Dendritic cell treated with granulocyte-macrophage colony-stimulating factor and Interleukin-4, amounts not matched to agents 40 ng/mL and 50 ng/mL, for 4 days (primary cell): ENCODE measurements at regions not wholly inside any gene's neighbourhood (a gene's known extent, or its start where the extent isn't known, plus 50 kb on each side); places are given as distances from the start of the nearest gene placed in this dataset.
"Not testable (repeated sequence)": the region's sequence is repeated elsewhere in the genome, so short reads cannot be mapped to it uniquely, and the experiment has no call there.

Experiments used
- H3K27ac Mint-ChIP-seq: one replicate; pipeline ENCODE4 v1.8.0; 2022; ENCODE audit warnings: mild to moderate bottlenecking, mixed read lengths
- H3K27me3 Mint-ChIP-seq: one replicate; pipeline ENCODE4 v1.8.0; 2022; ENCODE audit warnings: mild to moderate bottlenecking, mixed read lengths
- H3K36me3 Mint-ChIP-seq: one replicate; pipeline ENCODE4 v1.8.0; 2022; ENCODE audit warnings: low read depth, mixed read lengths
- H3K4me1 Mint-ChIP-seq: one replicate; pipeline ENCODE4 v1.8.0; 2022; ENCODE audit warnings: low read depth, mixed read lengths
- H3K4me3 Mint-ChIP-seq: one replicate; pipeline ENCODE4 v1.8.0; 2022; ENCODE audit warnings: mild to moderate bottlenecking, moderate library complexity, mixed read lengths
- H3K9me3 Mint-ChIP-seq: one replicate; pipeline ENCODE4 v1.8.0; 2022; ENCODE audit warnings: mixed read lengths
- intact Hi-C: fragments of 100-400 bp; cut with micrococcal nuclease; formaldehyde crosslinking; loops from one replicate; pipeline ENCODE4 v1.15.0; 2022

- peaks cover 4% of the 10 kb centered on the region for H3K9me3 Mint-ChIP-seq
- intact Hi-C loops, result no loop called here
- H3K27ac Mint-ChIP-seq, result no peak overlapping the region
- H3K4me1 Mint-ChIP-seq, result no peaks in the 10 kb centered on the region
- no peaks in the 10 kb centered on the region for H3K27me3 Mint-ChIP-seq
- no peaks in the 10 kb centered on the region for H3K36me3 Mint-ChIP-seq
- H3K4me3 Mint-ChIP-seq, result no peak overlapping the region
Observed at GRCh38 chr4:156538210-156538609, 433.4 kb downstream of the PDGFC start.

GRCh38 chr4:156537286-156537685 is 434.3 kb downstream of the PDGFC start:
- H3K36me3 Mint-ChIP-seq, result no peaks in the 10 kb centered on the region
- H3K27ac Mint-ChIP-seq, result no peak overlapping the region
- H3K27me3 Mint-ChIP-seq, result no peaks in the 10 kb centered on the region
- no peak overlapping the region for H3K4me3 Mint-ChIP-seq
- no peaks in the 10 kb centered on the region for H3K4me1 Mint-ChIP-seq
- intact Hi-C loops, result no loop called here
- H3K9me3 Mint-ChIP-seq, result peaks cover 9% of the 10 kb centered on the region

GRCh38 chr4:156536661-156537060 is 434.9 kb downstream of the PDGFC start:
- no peaks in the 10 kb centered on the region for H3K36me3 Mint-ChIP-seq
- H3K27me3 Mint-ChIP-seq, result no peaks in the 10 kb centered on the region
- intact Hi-C loops, result no loop called here
- no peaks in the 10 kb centered on the region for H3K4me1 Mint-ChIP-seq
- H3K9me3 Mint-ChIP-seq, result peaks cover 9% of the 10 kb centered on the region
- no peak overlapping the region for H3K4me3 Mint-ChIP-seq
- H3K27ac Mint-ChIP-seq, result no peak overlapping the region

- Mint-ChIP-seq H3K9me3 (peaks cover 9% of the 10 kb centered on the region), H3K27ac (no peak overlapping the region), H3K36me3 (no peaks in the 10 kb centered on the region), H3K4me3 (no peak overlapping the region), H3K4me1 (no peaks in the 10 kb centered on the region), H3K27me3 (no peaks in the 10 kb centered on the region)
- intact Hi-C loops, result no loop called here
Observed at GRCh38 chr4:156534205-156534604, 437.4 kb downstream of the PDGFC start.

- no peak overlapping the region for H3K4me3 Mint-ChIP-seq
- H3K4me1 Mint-ChIP-seq, result no peaks in the 10 kb centered on the region
- no peaks in the 10 kb centered on the region for H3K27me3 Mint-ChIP-seq
- no peak overlapping the region for H3K27ac Mint-ChIP-seq
- H3K36me3 Mint-ChIP-seq, result no peaks in the 10 kb centered on the region
- intact Hi-C loops, result no loop called here
- peaks cover 5% of the 10 kb centered on the region for H3K9me3 Mint-ChIP-seq
Observed at GRCh38 chr4:156528216-156528615, 443.4 kb downstream of the PDGFC start.

- intact Hi-C loops, result no loop called here
- Mint-ChIP-seq H3K36me3 (no peaks in the 10 kb centered on the region), H3K4me3 (no peak overlapping the region), H3K27ac (no peak overlapping the region), H3K9me3 (no peaks in the 10 kb centered on the region), H3K4me1 (no peaks in the 10 kb centered on the region), H3K27me3 (no peaks in the 10 kb centered on the region)
Observed at GRCh38 chr4:156527237-156527993, 444.2 kb downstream of the PDGFC start.

DNA sequence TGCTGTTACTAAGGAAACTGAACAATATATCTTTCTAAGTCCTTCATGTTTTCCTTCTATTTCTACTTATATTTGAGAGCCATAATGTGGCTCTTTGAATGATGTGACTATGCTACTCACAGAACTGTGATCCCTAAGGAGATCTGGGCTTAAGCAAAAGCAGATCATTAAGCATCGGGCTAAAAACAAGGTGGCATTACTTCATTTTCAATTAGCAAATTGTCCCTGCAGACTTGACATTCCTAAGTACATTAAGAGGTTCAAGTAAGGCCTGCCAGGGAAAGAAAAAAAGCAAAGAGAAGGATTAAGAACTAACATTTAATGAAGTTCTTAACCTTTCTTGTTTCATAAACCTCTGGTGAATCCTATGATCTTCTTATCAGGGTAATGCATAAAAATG is 447.6 kb downstream of the PDGFC start:
- H3K4me3 Mint-ChIP-seq, result no peak overlapping the region
- no peaks in the 10 kb centered on the region for H3K9me3 Mint-ChIP-seq
- H3K4me1 Mint-ChIP-seq, result no peaks in the 10 kb centered on the region
- intact Hi-C loops, result no loop called here
- H3K27me3 Mint-ChIP-seq, result no peaks in the 10 kb centered on the region
- no peaks in the 10 kb centered on the region for H3K36me3 Mint-ChIP-seq
- no peak overlapping the region for H3K27ac Mint-ChIP-seq

- H3K4me1 Mint-ChIP-seq, result no peaks in the 10 kb centered on the region
- intact Hi-C loops, result no loop called here
- H3K27me3 Mint-ChIP-seq, result no peaks in the 10 kb centered on the region
Observed at GRCh38 chr4:156523492-156523891, 448.1 kb downstream of the PDGFC start.

GRCh38 chr4:156521631-156522030 is 450.0 kb downstream of the PDGFC start:
- Mint-ChIP-seq H3K27me3 (no peaks in the 10 kb centered on the region), H3K36me3 (no peaks in the 10 kb centered on the region), H3K4me1 (no peaks in the 10 kb centered on the region), H3K4me3 (no peak overlapping the region), H3K27ac (no peak overlapping the region), H3K9me3 (peaks cover 8% of the 10 kb centered on the region)
- intact Hi-C loops, result no loop called here

More at GRCh38 chr4:156523492-156523891, 448.1 kb downstream of the PDGFC start:
- no peaks in the 10 kb centered on the region for H3K9me3 Mint-ChIP-seq
- no peaks in the 10 kb centered on the region for H3K36me3 Mint-ChIP-seq
- no peak overlapping the region for H3K4me3 Mint-ChIP-seq
- H3K27ac Mint-ChIP-seq, result no peak overlapping the region

GRCh38 chr4:156517956-156518355 is 453.6 kb downstream of the PDGFC start:
- Mint-ChIP-seq H3K4me3 (no peak overlapping the region), H3K4me1 (peaks cover 7% of the 10 kb centered on the region), H3K36me3 (no peaks in the 10 kb centered on the region), H3K27ac (no peak overlapping the region), H3K27me3 (no peaks in the 10 kb centered on the region), H3K9me3 (peaks cover 8% of the 10 kb centered on the region)
- intact Hi-C loops, result no loop called here

- intact Hi-C loops, result no loop called here
- H3K4me3 Mint-ChIP-seq, result no peak overlapping the region
- H3K27me3 Mint-ChIP-seq, result no peaks in the 10 kb centered on the region
- peaks cover 8% of the 10 kb centered on the region for H3K9me3 Mint-ChIP-seq
- H3K27ac Mint-ChIP-seq, result no peak overlapping the region
- peaks cover 7% of the 10 kb centered on the region for H3K4me1 Mint-ChIP-seq
- H3K36me3 Mint-ChIP-seq, result no peaks in the 10 kb centered on the region
Observed at GRCh38 chr4:156517546-156517945, 454.1 kb downstream of the PDGFC start.

DNA sequence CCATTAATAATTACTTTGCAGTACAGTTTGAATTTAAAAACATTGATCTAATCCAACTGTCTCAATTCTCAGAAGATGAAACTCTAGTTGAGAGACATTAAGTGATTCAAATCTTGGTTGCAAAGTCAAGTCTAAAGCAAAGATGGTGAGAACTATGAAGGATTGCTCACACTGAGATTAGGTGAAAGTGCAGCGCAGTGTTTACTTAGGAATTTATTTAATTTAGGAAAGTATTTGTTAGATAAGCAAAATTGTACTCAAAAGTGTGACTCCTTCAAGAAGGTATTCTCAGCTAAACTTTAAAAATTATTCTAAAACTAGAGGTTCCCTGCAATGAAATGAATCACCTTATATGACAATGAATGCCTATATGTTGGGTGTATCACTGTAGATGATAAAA is 454.9 kb downstream of the PDGFC start:
- Mint-ChIP-seq H3K36me3 (no peaks in the 10 kb centered on the region), H3K4me1 (peaks cover 7% of the 10 kb centered on the region), H3K27me3 (no peaks in the 10 kb centered on the region), H3K27ac (no peak overlapping the region), H3K4me3 (no peak overlapping the region), H3K9me3 (peaks cover 8% of the 10 kb centered on the region)
- intact Hi-C loops, result no loop called here

GRCh38 chr4:156515295-156515694 is 456.3 kb downstream of the PDGFC start:
- no peak overlapping the region for H3K27ac Mint-ChIP-seq
- no peaks in the 10 kb centered on the region for H3K27me3 Mint-ChIP-seq
- H3K9me3 Mint-ChIP-seq, result peaks cover 8% of the 10 kb centered on the region
- no peak overlapping the region for H3K4me3 Mint-ChIP-seq
- H3K36me3 Mint-ChIP-seq, result no peaks in the 10 kb centered on the region
- H3K4me1 Mint-ChIP-seq, result peaks cover 7% of the 10 kb centered on the region
- intact Hi-C loops, result no loop called here

- Mint-ChIP-seq H3K36me3 (no peaks in the 10 kb centered on the region), H3K27ac (no peak overlapping the region), H3K4me1 (peaks cover 7% of the 10 kb centered on the region), H3K9me3 (peaks cover 4% of the 10 kb centered on the region), H3K27me3 (no peaks in the 10 kb centered on the region), H3K4me3 (no peak overlapping the region)
- intact Hi-C loops, result no loop called here
Observed at GRCh38 chr4:156512622-156513021, 459.0 kb downstream of the PDGFC start.

- H3K9me3 Mint-ChIP-seq, H3K4me3 Mint-ChIP-seq, H3K4me1 Mint-ChIP-seq, H3K27me3 Mint-ChIP-seq, H3K36me3 Mint-ChIP-seq, intact Hi-C loops, H3K27ac Mint-ChIP-seq: not testable (repeated sequence)
Observed at GRCh38 chr4:156509921-156510320, 461.7 kb downstream of the PDGFC start.
